Stimulated activated CD4-positive, alpha-beta T cell treated with anti-CD3 and anti-CD28 coated beads, Interleukin-2, amount 100 ng/mL, for 24 hours (primary cell): ENCODE measurements at regions not wholly inside any gene's neighbourhood (a gene's known extent, or its start where the extent isn't known, plus 50 kb on each side); places are given as distances from the start of the nearest gene placed in this dataset.

ENCODE experiments used
- DNase-seq, 2 donors: peaks; one replicate each; pipeline ENCODE4 v3.0.0-alpha.2; 2020

GRCh38 chr2:240362826-240363745 lies 72.4 kb upstream of the GPC1 start:
- no peak for DNase-seq

- DNase-seq: no peak
These were observed 71.5 kb upstream of the GPC1 start for GRCh38 chr2:240363746-240364581.

GRCh38 chr2:240364582-240364960 lies 70.9 kb upstream of the GPC1 start:
- DNase-seq: no peak

GRCh38 chr2:240364961-240365775 lies 70.3 kb upstream of the GPC1 start:
- DNase-seq: no peak

- no peak for DNase-seq
These were observed 69.4 kb upstream of the GPC1 start for GRCh38 chr2:240365971-240366471.

GRCh38 chr2:240366901-240367300 lies 68.6 kb upstream of the GPC1 start:
- no peak for DNase-seq

- DNase-seq: no peak
These were observed 67.7 kb upstream of the GPC1 start for GRCh38 chr2:240367721-240368120.

GRCh38 chr2:240368781-240369331 lies 66.6 kb upstream of the GPC1 start:
- no peak for DNase-seq

GRCh38 chr2:240369335-240369734 lies 66.1 kb upstream of the GPC1 start:
- no peak for DNase-seq

- no peak for DNase-seq
These were observed 65.5 kb upstream of the GPC1 start for GRCh38 chr2:240369801-240370585.

GRCh38 chr2:240371129-240372000 lies 64.1 kb upstream of the GPC1 start:
- DNase-seq: no peak

GRCh38 chr2:240372101-240372500 lies 63.4 kb upstream of the GPC1 start:
- no peak for DNase-seq

- no peak for DNase-seq
These were observed 62.1 kb upstream of the GPC1 start for GRCh38 chr2:240373289-240373885.

- DNase-seq: no peak
These were observed 61.2 kb upstream of the GPC1 start for GRCh38 chr2:240374085-240374907.

- DNase-seq: no peak
These were observed 60.3 kb upstream of the GPC1 start for GRCh38 chr2:240375024-240375645.

- no peak for DNase-seq
These were observed 58.7 kb upstream of the GPC1 start for GRCh38 chr2:240376739-240377138.

- no peak for DNase-seq
These were observed 58.1 kb upstream of the GPC1 start for GRCh38 chr2:240377366-240377765.

- no peak for DNase-seq
These were observed 56.3 kb upstream of the GPC1 start for GRCh38 chr2:240379089-240379636.
